ENCODE measurements at regions not wholly inside any gene's neighbourhood (a gene's known extent, or its start where the extent isn't known, plus 50 kb on each side); places are given as distances from the start of the nearest gene placed in this dataset.

- TF ChIP-seq GABPA (IDR thresholded peaks at IDR 0.05; ENCODE audit: low read depth) (no peak), CTCF (IDR thresholded peaks at IDR 0.05; ENCODE audit: insufficient read depth, low read length) (no peak), SPI1 (IDR thresholded peaks at IDR 0.05; ENCODE audit: borderline replicate concordance, low read depth) (no peak), REST (IDR thresholded peaks at IDR 0.05; ENCODE audit: insufficient replicate concordance, low read depth) (no peak), POLR2AphosphoS5 (IDR thresholded peaks at IDR 0.05; ENCODE audit: low read depth) (no peak)
- Histone ChIP-seq H3K27me3 (ENCODE audit: insufficient read depth, poor library complexity, severe bottlenecking) (peaks cover 2% of the 10 kb centered on the region), H3K27ac (replicated peaks) (no peak overlapping the region), H3K4me3 (replicated peaks; ENCODE audit: insufficient read depth, low read length) (no peak overlapping the region)
- no peak for DNase-seq (ENCODE audit: low read depth in 1 of 2, low spot score in 1 of 2)
Observed at GRCh38 chr2:237251986-237252385, 162.0 kb downstream of the COL6A3 start.

GRCh38 chr2:237253046-237253702 lies 160.8 kb downstream of the COL6A3 start:
- TF ChIP-seq REST (IDR thresholded peaks at IDR 0.05; ENCODE audit: insufficient replicate concordance, low read depth) (no peak), CTCF (IDR thresholded peaks at IDR 0.05; ENCODE audit: insufficient read depth, low read length) (no peak), POLR2AphosphoS5 (IDR thresholded peaks at IDR 0.05; ENCODE audit: low read depth) (no peak), SPI1 (IDR thresholded peaks at IDR 0.05; ENCODE audit: borderline replicate concordance, low read depth) (no peak), GABPA (IDR thresholded peaks at IDR 0.05; ENCODE audit: low read depth) (no peak)
- no peak overlapping the region for H3K4me3 ChIP-seq (replicated peaks; ENCODE audit: insufficient read depth, low read length)
- no peak overlapping the region for H3K27ac ChIP-seq (replicated peaks)
- DNase-seq (ENCODE audit: low read depth in 1 of 2, low spot score in 1 of 2): no peak
- H3K27me3 ChIP-seq (ENCODE audit: insufficient read depth, poor library complexity, severe bottlenecking): peaks cover 2% of the 10 kb centered on the region

GRCh38 chr2:237254369-237254861 lies 159.5 kb downstream of the COL6A3 start:
- peaks cover 2% of the 10 kb centered on the region for H3K27me3 ChIP-seq (ENCODE audit: insufficient read depth, poor library complexity, severe bottlenecking)
- H3K4me3 ChIP-seq (replicated peaks; ENCODE audit: insufficient read depth, low read length): no peak overlapping the region
- TF ChIP-seq CTCF (IDR thresholded peaks at IDR 0.05; ENCODE audit: insufficient read depth, low read length) (no peak), REST (IDR thresholded peaks at IDR 0.05; ENCODE audit: insufficient replicate concordance, low read depth) (no peak), GABPA (IDR thresholded peaks at IDR 0.05; ENCODE audit: low read depth) (no peak), POLR2AphosphoS5 (IDR thresholded peaks at IDR 0.05; ENCODE audit: low read depth) (no peak), SPI1 (IDR thresholded peaks at IDR 0.05; ENCODE audit: borderline replicate concordance, low read depth) (no peak)
- no peak overlapping the region for H3K27ac ChIP-seq (replicated peaks)
- DNase-seq (ENCODE audit: low read depth in 1 of 2, low spot score in 1 of 2): no peak
